ENCODE measurements at regions not wholly inside any gene's neighbourhood (a gene's known extent, or its start where the extent isn't known, plus 50 kb on each side); places are given as distances from the start of the nearest gene placed in this dataset.

DNA sequence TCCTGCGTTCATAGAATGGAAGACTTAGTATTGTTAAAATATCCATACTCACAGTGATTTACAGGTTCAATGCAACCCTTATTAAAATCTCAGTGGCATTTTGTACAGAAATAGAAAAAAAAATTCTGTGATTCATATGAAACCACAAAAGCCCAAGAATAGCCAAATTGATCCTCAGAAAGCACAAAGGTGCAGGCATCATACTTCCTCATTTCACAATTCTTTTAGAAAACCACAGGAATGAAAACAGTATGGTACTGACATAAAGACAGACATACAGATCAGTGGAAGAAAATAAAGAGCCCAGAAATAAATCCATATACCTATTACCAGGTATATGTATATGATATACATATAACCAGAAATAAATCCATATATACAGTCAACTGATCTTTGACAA lies 86.8 kb upstream of the MEGF10 start:
- TF ChIP-seq, protein P1, sequence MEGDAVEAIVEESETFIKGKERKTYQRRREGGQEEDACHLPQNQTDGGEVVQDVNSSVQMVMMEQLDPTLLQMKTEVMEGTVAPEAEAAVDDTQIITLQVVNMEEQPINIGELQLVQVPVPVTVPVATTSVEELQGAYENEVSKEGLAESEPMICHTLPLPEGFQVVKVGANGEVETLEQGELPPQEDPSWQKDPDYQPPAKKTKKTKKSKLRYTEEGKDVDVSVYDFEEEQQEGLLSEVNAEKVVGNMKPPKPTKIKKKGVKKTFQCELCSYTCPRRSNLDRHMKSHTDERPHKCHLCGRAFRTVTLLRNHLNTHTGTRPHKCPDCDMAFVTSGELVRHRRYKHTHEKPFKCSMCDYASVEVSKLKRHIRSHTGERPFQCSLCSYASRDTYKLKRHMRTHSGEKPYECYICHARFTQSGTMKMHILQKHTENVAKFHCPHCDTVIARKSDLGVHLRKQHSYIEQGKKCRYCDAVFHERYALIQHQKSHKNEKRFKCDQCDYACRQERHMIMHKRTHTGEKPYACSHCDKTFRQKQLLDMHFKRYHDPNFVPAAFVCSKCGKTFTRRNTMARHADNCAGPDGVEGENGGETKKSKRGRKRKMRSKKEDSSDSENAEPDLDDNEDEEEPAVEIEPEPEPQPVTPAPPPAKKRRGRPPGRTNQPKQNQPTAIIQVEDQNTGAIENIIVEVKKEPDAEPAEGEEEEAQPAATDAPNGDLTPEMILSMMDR (conservative IDR thresholded peaks at IDR 0.05 in 1 of 2, IDR thresholded peaks at IDR 0.05 in 1 of 2; ENCODE audit: extremely low read depth in 1 of 2, insufficient read depth in 1 of 2, low read depth in 1 of 2, low read length in 2 of 2) = no peak
- TF ChIP-seq EZH2 (IDR thresholded peaks at IDR 0.05; ENCODE audit: borderline replicate concordance, low read length) = no peak

All from mammary epithelial cell (primary cell).